Colonic mucosa (tissue), 4 donors: ENCODE measurements at regions not wholly inside any gene's neighbourhood (a gene's known extent, or its start where the extent isn't known, plus 50 kb on each side); places are given as distances from the start of the nearest gene placed in this dataset.

Experiments used
- DNase-seq: peaks from one replicate; pipeline ENCODE4 v3.0.0-alpha.2; 2020
- H3K27ac ChIP-seq: fragments of 200-600 bp; one replicate; pipeline ENCODE4 v1.8.0; 2021
- H3K27me3 ChIP-seq: fragments of 200-600 bp; one replicate; pipeline ENCODE4 v1.8.0; 2021
- H3K36me3 ChIP-seq: fragments of 200-600 bp; one replicate; pipeline ENCODE4 v1.8.0; 2021
- H3K4me1 ChIP-seq: fragments of 200-600 bp; one replicate; pipeline ENCODE4 v1.8.0; 2021; ENCODE audit warnings: mild to moderate bottlenecking
- H3K4me3 ChIP-seq: fragments of 200-600 bp; one replicate; pipeline ENCODE4 v1.8.0; 2021
- H3K9ac ChIP-seq, 2 donors: one replicate each; pipeline ENCODE4 v1.7.0; 2013; ENCODE audit warnings: control low read depth in 2 of 2, low read depth in 2 of 2, low read length in 2 of 2
- H3K9me3 ChIP-seq: fragments of 200-600 bp; one replicate; pipeline ENCODE4 v1.8.0; 2021
- CTCF ChIP-seq: fragments of 200-600 bp; IDR thresholded peaks from one replicate; pipeline ENCODE4 v1.8.0; 2022; ENCODE audit warnings: antibody characterized with exemption, mild to moderate bottlenecking
- intact Hi-C: fragments of 100-400 bp; cut with DNase I; formaldehyde crosslinking; loops from one replicate; pipeline ENCODE4 v1.14.1; 2022
- donor health status: healthy.
- donor health status: DM: no; HTN: no; CAD: no.
- donor health status: DM: no; HTN: no; CAD: no.

- no peaks in the 10 kb centered on the region for H3K36me3 ChIP-seq
- no peak overlapping the region for H3K27ac ChIP-seq
- no peaks in the 10 kb centered on the region for H3K4me1 ChIP-seq
- no peak overlapping the region for H3K4me3 ChIP-seq
- no peak for DNase-seq
- no peaks in the 10 kb centered on the region for H3K27me3 ChIP-seq
- no peak for TF ChIP-seq CTCF
- no peak overlapping the region for H3K9ac ChIP-seq
- no peaks in the 10 kb centered on the region for H3K9me3 ChIP-seq
- intact Hi-C loops = no loop called here
Observed at GRCh38 chr22:49361164-49361563, 466.5 kb downstream of the BRD1 start.

DNA sequence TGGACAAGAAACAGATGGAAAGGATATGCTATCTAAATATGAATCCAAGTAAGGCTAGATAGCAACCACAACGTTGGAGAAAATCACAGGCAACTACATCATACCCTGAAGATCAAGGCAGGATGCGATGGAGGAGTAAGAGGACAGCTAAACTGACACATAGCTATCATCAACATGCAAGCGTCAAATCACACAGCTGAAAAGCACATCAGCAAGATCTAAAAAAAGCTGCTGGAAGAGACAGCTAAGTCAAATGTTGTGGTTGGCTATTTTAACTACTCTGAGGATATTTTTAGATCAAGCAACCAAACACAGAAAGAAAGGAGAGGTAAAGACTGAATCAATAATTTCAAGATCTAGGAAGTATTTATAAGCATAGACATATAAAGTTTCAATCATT lies 466.9 kb downstream of the BRD1 start:
- Histone ChIP-seq H3K27me3 (no peaks in the 10 kb centered on the region), H3K9ac (no peak overlapping the region)
- no peak for TF ChIP-seq CTCF

DNA sequence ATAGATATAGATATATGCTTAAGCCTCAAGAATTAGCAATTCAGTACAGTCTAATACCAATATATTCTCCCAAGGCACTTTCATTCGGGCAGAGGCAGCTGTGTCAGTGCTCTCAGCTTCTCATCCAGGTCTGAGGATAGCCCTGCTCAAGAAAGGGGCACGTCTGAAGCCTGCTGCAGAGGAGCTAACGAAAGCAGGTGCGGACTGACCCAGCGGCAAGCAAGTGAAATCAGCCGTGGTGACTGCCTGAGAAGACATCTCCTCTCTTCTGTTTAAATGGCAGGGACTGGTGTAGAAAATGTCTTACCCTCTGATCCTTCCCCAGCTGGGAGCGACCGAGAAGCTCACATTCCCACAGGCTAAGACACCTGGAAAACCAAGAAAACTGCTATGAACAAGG lies 468.6 kb downstream of the BRD1 start:
- no peak for TF ChIP-seq CTCF
- Histone ChIP-seq H3K9ac (no peak overlapping the region), H3K9me3 (no peaks in the 10 kb centered on the region), H3K4me3 (no peak overlapping the region), H3K27me3 (no peaks in the 10 kb centered on the region), H3K4me1 (no peaks in the 10 kb centered on the region), H3K36me3 (no peaks in the 10 kb centered on the region), H3K27ac (no peak overlapping the region)
- intact Hi-C loops = no loop called here
- no peak for DNase-seq

More for the DNA sequence above, 466.9 kb downstream of the BRD1 start:
- intact Hi-C loops = no loop called here
- H3K9me3 ChIP-seq = no peaks in the 10 kb centered on the region
- no peak overlapping the region for H3K4me3 ChIP-seq
- H3K36me3 ChIP-seq = no peaks in the 10 kb centered on the region
- H3K4me1 ChIP-seq = no peaks in the 10 kb centered on the region
- H3K27ac ChIP-seq = no peak overlapping the region
- no peak for DNase-seq

GRCh38 chr22:49357661-49358440 lies 469.8 kb downstream of the BRD1 start:
- Histone ChIP-seq H3K4me3 (no peak overlapping the region), H3K4me1 (no peaks in the 10 kb centered on the region), H3K36me3 (no peaks in the 10 kb centered on the region), H3K27ac (no peak overlapping the region), H3K9ac (no peak overlapping the region), H3K27me3 (no peaks in the 10 kb centered on the region), H3K9me3 (no peaks in the 10 kb centered on the region)
- no peak for DNase-seq
- TF ChIP-seq CTCF = no peak
- intact Hi-C loops = no loop called here

DNA sequence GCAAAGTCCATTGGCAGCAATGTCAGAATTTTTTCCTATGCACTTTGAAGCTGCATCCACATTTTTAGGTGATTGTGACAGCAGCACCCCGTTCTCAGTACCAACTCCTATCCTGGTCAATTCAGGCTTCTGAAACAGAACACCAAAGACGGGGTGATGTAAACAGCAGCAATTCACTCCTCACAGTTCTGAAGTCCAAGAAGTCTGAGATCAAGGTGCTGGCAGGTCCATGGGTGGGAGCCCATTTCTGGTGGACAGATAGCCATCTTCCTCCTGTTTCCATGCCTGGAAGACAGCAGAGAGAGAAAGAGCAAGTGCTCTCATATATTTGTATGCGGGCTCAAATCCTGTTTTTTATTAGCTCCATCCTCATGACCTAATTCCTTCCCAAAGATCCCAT lies 471.2 kb downstream of the BRD1 start:
- no peaks in the 10 kb centered on the region for H3K27me3 ChIP-seq
- H3K9me3 ChIP-seq = no peaks in the 10 kb centered on the region
- no peak overlapping the region for H3K27ac ChIP-seq
- DNase-seq = no peak
- no peaks in the 10 kb centered on the region for H3K4me1 ChIP-seq
- no peak overlapping the region for H3K4me3 ChIP-seq
- no peaks in the 10 kb centered on the region for H3K36me3 ChIP-seq
- intact Hi-C loops = no loop called here
- H3K9ac ChIP-seq = no peak overlapping the region
- TF ChIP-seq CTCF = no peak
